ENCODE measurements at regions not wholly inside any gene's neighbourhood (a gene's known extent, or its start where the extent isn't known, plus 50 kb on each side); places are given as distances from the start of the nearest gene placed in this dataset.

- no peak for DNase-seq
Observed at GRCh38 chr2:41970988-41971660, 76.7 kb upstream of the PKDCC start.

- DNase-seq = no peak
Observed at GRCh38 chr2:41972179-41972578, 75.6 kb upstream of the PKDCC start.

DNA sequence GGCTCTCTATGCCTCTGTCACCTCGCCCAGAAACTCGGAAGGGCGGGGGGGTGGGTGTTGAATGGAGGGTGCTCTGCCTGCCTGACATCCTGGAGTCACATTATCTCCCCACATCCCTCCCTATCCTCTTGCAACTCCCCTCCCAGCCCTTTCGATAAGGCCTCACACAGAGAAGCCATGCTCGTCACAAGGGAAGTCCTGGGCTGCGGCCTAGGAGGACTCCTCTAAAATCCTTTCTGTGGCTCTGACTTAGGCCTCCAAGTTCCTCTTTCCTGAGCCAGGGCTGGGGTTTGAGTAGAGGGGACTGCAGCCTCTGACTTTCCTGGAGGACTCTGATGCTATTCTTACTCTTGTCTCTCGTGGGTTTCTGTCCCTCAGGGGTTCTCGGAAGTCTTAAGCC is 75.0 kb upstream of the PKDCC start:
- DNase-seq = no peak

DNA sequence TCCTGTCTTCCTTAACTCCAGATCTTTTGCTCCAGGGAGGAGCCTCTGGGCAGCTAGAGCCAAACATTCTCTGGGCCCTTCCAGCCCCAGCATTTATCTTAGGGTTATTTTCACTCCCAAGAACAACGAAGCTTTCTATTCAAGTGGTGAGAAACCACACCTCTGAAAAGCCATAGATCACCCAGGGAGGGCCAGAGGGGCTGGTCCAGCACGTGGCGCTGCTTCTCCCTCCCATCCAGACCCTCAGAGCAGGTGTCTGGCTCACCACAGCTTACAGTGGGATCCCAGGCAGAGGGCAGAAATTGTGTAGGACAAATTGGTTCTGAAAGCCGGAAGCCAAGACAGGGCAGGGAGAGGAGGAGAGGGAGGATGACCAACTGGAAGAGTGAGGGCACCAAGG is 74.0 kb upstream of the PKDCC start:
- no peak for DNase-seq

- DNase-seq = no peak
Observed at GRCh38 chr2:41981417-41981816, 66.4 kb upstream of the PKDCC start.

- DNase-seq = no peak
Observed at GRCh38 chr2:41985573-41986095, 62.2 kb upstream of the PKDCC start.

GRCh38 chr2:41989501-41990180 is 58.2 kb upstream of the PKDCC start:
- DNase-seq = no peak

GRCh38 chr2:41990245-41990644 is 57.6 kb upstream of the PKDCC start:
- no peak for DNase-seq

GRCh38 chr2:41990688-41991087 is 57.1 kb upstream of the PKDCC start:
- DNase-seq = no peak

DNA sequence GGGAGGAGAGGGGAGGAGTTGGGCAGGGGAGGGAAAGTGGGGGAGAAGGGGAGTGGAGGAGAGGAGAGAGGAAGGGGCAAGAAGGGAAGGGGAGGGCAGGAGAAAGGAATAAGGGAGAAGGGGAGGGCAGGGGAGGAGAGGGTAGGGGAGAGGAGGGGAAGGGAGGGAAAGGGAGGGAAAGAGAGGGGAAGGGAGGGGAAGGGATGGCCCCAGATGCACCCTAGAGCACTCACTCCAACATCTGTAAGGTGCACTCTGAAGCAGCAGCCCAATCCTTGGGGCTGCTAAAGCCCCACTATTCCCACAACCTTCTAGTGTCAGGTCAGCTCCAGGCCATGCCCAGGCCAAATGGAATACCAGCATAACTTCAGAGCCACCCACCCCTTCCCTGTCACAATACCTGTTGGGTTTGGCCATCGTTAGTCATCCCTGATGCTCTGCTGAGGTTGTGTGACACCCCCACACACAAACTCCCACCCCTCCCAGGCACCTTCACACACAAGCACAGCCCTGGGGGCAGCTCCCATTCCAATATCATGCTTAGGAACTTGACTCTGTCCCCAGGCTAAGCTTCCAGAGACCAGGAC is 55.7 kb upstream of the PKDCC start:
- no peak for DNase-seq

- no peak for DNase-seq
Observed at GRCh38 chr2:41992671-41993434, 55.0 kb upstream of the PKDCC start.

DNA sequence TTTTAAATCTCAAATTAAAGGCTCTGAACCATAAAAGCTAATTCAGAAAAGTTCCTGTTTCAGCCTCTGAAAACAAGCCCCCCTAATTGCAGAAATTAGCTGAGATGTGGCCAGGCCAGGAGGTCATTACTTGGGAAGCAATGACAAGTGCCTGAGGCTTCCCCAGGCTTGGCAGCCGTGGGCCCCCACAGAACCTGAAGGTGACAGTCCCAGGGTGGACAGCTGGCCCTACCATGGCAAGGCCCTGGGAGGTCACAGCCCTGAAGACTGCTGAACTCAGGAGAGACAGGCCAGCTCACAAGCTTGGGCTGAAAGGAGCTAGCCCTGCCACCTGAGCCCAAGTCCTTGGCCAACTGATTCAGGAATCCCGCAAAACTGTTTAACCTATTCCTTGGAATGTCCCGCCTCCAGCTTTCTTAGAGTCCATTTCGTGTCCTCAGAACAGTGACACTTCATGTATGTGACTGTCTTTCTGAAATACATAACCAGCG is 54.3 kb upstream of the PKDCC start:
- DNase-seq = no peak

DNA sequence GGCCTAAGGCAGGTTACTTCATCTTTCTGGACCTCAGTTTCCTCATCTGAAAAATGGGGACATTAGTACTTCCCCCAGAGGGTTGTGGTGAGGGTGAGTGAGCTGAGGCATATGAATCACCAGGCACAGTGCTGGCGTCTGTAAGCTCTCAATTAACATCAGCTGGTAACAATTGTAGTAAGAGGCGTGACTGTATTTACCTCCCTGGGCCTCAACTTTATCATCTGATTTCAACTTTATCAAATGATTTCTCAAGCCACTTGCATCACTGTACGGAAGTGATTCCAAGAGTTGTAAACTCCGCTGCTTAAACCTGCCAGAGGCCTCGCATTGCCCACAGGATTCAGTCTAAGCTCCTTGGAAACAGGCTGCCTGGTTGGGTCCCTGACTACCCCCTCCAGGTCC is 53.6 kb upstream of the PKDCC start:
- no peak for DNase-seq

DNA sequence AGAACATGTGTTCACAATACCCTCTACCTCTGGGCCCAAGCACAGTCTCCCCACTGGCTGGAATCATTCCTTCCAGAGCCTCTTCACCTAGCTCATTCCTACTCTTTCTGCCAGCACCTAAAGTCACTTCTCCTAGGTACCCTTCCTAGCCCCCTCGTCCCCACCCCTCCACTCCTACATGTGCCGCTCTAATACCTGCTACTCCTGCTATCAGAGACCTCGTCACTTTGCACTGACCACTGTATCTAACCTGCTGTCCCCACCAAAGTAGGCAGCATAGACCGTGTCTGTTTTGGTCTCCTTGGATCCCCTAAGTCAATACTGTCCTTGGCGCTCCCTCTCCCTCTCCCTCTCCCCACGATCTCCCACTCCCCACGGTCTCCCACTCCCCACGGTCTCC is 53.2 kb upstream of the PKDCC start:
- DNase-seq = no peak

DNA sequence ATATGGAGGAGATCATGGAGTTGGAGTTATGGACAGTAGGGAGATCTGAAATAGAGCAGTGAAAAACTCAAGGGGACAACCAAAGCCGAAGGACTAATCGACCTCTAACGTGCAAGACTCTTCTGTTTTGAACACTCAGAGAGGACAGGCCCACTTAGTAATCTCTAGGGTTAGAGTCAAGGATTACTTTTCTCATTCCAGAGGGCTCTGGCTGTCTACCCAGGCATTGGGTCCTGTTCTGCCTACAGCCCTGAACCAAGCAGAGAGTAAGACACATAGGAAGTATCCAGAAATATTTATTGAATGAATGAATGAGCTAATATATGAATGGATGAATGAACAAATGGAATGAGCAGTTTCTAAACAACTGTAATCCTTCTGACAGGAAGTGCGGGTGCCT is 50.3 kb upstream of the PKDCC start:
- no peak for DNase-seq
